ENCODE measurements at regions not wholly inside any gene's neighbourhood (a gene's known extent, or its start where the extent isn't known, plus 50 kb on each side); places are given as distances from the start of the nearest gene placed in this dataset.

DNA sequence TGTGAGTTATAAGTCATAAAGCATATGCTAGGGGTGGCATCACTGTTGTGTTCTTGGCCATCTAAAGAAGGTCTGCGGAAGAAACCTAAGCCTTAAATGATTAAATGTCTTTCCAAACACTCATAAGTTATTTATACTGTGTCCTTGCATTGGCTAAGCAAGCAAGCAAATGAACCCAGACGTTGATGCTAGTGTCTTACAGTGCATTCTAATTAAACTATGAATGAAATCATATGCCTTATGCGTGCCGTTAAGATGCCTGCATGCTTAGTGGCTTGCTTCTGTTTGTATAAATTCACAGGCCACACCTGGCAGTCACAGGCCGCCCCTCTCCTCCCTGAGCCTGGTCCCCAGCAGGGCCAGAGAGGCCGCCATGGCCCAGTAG lies 49.9 kb downstream of the RIN2 start:
- no peak for DNase-seq (ENCODE audit: low read depth)

DNA sequence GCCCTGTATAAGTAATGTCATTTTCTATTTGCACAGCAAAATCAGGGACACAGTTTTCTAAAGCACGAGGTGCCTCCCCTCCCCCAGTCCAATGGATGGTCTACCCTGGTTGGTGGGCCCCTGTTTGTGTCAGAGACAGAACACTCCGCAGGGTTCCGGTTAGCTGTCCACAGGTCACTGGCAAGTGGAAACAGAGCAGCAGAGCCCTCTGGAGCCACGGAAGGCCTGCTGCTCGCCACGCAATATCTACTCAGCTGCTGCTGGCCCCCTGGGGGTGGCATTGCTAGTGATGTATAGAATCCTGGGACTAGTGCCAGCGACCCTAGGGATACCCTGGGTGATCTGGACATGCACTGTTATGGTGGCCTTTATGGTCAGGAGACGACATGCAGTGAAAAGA lies 50.4 kb downstream of the RIN2 start:
- DNase-seq (ENCODE audit: low read depth): no peak

DNA sequence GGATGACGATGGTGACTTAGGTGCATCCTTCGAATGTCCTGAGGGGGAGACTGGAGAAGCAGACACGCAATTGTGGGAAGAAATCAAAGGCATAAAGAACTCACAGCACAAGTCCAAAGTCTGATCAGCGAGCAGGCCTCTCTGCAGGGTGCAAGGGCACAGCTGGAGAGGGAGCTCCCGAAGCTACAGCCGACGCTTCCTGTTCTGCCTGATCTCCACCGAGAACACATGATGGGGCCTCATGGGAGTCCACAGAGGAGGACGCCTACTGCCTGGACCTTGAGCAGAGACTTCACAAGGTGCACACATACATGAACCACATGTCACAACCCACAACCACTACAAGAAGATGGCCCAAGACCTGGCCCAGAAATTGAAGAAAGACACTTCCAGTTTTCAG lies 51.4 kb downstream of the RIN2 start:
- DNase-seq (ENCODE audit: low read depth): no peak

DNA sequence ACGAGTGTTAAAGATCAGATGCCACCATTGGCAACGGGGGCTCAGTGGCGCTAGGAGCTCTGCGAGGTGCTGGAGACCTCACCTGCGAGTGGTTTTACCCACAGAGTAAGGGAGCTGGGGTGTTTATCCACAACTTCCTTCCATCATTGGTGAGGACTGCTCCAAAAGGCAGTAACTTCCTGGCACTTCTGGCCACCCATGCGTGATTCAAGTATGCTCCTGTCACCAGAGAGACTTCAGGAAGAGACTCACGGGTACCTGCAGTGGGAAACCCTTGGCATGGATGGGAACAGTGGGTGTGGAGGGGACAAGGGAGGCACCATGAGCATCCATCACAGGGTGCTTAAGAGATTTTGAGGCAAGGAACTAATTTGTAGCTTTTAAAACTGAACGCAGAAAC lies 53.2 kb downstream of the RIN2 start:
- DNase-seq (ENCODE audit: low read depth): no peak

DNA sequence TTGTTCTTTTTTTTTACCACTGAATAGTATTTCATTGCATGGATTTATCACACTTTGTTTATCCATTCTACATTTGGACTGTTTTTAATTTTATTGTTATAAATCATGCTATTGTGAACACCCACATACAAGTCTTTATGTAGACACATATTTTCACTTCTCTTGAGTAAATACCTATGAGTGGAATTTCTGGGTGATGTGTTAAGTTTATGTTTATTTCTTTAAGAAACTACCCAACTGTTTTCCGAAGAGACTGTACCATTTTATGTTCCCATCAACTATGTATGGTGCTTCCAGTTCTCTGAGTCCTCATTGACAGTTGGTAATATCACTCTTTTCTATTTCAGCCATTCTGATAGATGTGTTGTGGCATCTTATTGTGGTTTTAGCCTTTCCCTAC lies 54.0 kb downstream of the RIN2 start:
- DNase-seq (ENCODE audit: low read depth): peak; percentile 59

DNA sequence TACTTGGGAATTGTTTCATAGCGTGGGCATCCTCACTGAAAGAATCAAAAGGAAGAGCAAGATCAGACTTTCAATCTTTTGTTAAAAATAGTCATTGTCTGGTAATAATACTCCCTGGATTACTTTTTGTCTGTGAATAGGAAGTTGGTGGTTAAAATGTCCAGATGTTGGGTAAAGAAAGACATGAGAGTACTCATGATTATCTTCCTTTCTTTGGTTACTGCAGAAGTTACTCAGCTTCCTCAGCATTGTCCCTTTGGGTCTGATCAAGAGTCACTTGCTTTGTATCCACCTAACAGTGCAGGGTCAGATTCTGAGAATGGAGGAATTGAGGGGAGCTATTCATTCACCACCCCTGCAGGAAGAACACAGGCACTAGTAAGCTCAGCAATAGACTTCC lies 54.6 kb downstream of the RIN2 start:
- DNase-seq (ENCODE audit: low read depth): peak; percentile 27

DNA sequence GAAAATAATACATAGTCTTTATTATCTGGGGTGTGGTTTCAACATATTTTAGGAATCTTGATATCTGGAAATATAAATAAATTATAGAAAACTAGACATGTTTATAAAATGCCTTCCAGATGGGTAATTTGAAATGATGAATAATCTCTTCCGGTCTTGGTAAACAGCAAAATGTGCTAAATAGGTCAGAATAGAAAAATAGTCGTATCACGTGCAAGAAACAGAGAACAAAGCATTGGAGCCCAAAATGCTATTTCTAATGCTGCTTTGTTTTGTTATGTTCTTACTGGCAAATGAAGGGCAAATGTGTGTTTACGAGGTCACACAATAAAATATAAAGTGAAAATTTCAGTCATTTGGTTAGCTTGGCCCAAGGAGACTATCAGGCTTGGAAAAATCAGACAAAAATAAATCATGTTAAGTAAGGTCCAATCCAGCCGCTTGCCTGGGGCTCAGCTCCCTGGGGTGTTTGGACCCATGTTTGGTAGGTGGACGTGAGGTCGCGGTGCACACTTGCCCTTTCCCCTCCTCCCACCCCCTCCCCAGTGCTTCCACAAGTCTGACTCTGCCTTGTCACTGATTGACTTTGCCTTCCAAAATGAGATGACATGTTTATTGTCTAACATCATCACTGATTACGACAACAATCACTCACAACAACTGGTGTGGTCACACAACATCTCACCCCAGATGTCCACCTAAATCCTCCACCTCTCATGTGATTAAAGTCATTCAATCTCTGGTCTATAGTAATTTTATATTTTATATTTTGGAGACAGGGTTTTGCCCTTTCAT lies 56.0 kb downstream of the RIN2 start:
- DNase-seq (ENCODE audit: low read depth): peak; percentile 55

DNA sequence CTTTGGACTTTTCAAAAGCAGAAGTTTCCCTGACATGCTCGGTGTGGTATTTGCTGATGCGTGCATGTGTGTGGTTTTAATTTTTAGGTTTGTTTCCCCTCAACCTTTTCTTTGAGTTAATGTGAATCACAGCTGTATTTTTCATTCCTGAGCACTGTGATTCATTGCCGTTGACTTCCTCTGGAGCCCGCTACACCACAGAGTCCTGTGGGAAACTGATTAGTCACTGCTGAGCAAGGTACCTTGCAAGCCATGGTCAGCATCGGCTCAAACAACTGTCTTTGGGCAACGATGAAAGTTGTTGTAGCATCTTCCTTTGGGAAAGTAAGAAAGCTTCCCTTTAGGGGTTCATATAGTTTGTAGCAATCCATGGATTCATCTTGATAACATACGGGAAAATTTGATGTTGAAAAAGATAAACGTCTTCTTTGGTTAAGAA lies 57.5 kb downstream of the RIN2 start:
- DNase-seq (ENCODE audit: low read depth): peak; percentile 99

DNA sequence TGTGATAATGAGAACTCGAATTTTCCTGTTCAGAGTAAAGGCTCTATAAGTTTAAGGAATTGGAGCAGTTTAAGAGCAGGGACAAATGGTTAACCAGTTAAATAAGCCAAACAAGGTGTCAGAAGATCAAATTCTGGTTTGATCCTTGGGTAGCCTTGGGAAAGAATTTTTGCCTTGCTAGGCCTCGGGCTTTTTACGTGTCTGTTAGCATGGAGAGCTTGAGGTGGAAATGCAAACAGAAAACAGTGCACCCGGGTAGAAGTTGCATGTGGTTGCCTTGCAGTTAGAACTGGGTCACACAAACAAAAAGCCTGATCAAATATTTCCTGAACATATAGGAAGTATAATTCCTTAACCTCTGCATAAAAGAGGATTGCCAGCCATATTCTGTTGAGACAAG lies 58.3 kb downstream of the RIN2 start:
- peak; percentile 38 for DNase-seq (ENCODE audit: low read depth)

DNA sequence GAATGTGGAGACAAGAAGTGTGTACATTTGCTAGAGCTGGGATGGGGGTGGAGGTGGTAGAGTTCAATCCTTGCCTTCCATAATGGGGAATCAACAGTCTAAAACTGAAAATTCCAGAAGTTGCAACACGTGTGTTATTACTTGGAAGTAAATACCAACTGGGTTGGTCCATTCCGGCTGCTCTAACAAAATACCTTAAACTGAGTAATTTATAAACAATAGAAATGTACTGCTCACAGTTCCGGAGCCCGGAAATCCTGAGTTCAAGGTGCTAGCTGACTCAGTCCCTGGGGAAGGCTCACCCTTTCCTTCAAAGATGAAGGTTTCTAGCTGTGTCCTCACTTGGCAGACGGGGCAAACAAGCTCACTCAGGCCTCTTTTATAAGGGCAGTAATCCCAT lies 59.0 kb downstream of the RIN2 start:
- DNase-seq (ENCODE audit: low read depth): peak; percentile 85

DNA sequence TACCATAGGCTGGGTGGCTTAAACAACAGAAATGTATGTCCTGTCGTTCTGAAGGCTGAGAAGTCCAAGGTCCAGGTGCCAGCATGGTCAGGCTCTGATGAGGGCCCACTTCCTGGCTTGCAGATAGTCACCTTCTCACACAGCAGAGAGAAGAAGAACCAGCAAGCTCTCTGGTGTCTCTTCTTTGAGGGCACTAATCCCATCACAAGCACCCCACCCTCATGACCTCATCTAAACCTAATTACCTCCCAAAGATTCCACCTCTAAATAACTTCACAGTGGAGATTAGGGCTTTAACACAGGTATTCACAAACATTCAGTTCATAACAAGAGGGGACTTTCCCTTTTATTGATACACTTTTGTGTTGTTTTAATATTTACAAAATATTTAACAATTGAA lies 61.1 kb downstream of the RIN2 start:
- DNase-seq (ENCODE audit: low read depth): no peak

DNA sequence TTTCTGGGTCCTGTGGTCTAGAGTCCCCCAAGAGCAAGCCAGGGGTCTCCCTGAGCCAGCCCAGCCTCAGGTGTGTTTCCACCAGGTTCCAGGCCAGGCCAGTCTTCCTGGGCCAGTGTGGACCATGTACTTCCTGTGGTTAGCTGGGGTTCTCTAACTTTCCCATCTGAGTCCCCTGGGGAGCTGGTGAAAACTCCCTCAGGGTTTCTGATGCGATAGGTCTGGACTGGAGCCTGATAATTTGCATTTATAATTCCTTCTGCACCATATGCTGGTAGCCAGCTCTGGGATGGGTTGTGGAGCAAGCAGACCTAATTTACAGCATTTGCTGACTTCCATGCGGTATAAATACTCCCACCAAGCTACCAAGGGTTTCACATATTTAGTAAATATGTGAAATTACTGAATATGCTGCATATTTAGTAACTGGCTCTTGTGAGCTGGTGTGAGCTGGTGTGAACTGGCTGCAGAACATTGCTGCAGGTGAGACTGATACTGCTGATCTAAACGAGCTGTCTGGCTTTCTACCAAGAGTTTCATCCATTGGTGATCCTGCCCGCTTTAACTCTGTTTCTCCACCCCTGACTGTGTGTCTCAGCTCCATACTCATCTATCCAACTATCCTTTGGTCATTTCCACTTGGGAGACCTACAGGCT lies 62.6 kb downstream of the RIN2 start:
- no peak for DNase-seq (ENCODE audit: low read depth)

DNA sequence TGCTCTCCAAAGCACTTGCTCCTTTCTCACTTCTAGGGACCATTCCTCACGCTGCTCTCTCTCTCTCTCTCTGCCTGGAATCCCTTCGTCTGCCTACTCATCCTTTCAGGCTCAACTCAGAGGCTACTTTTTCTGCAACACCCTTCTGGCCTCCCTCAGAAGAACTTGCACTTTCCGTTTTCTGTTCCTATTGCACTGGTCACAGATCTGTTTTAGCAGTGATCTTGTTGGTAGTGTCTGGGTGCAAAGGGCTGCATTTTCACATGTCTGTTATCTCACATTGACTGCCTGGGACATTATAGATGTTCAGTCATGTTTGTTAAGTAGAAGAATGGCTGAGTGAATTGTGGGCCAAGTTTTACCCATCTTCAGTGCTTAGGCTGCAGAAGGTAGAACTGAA lies 63.5 kb downstream of the RIN2 start:
- no peak for DNase-seq (ENCODE audit: low read depth)

DNA sequence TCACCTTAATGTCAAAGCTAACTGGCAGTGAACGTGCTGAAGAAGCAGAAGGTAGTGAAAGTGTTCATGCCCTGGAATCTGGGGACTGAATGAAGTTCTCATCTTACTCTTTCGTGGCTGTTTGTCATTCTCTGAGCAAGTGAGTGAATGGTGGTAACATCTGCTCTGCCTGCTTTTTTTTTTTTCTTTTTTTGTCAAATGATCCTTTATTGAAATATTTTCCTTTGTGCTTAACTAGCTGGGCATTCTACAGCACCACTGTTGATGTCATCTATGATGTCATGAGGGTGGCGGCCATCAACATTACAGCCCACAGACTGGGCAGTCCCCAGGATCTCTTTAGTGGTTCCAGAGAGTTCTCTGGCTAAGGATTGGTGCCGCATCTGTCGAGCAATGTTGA lies 65.2 kb downstream of the RIN2 start:
- no peak for DNase-seq (ENCODE audit: low read depth)

DNA sequence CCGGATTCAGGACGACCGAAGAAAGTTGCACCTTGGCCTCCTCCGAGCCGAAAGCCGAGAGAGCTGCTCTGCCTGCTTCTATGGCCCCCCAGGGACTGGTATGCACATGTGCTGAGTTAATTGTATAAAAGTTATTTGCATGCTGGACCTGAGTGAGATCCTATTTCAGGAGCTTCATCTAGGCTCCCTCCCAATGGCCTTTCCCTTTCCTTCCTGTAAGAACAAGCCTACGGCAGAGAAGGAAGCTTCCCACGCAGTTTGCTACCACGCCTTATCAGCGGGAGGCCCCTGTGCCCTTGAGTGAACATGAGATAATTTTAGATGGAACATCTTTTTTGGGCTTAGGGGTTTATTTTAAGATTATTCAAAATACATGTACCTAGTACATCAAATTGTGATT lies 65.9 kb downstream of the RIN2 start:
- DNase-seq (ENCODE audit: low read depth): no peak

DNA sequence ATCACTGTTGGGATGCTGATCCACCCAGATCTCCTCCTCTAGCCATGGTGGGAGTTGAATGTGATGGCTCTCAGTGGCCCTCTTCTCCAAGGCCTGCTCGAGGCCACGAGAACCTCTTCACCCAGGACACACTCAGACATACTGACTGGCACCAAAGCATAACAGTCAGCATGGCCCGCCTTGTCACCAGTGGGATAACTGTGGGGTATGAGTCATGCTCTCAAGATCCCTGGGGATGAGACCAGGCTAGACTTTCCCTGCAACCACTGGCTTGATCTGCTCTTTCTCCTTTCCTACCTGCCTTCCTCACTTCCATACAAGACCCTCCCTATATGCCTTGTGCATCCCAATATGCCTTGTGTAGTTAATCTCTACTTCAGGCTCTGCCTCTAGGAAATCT lies 66.8 kb downstream of the RIN2 start:
- DNase-seq (ENCODE audit: low read depth): peak; percentile 57

DNA sequence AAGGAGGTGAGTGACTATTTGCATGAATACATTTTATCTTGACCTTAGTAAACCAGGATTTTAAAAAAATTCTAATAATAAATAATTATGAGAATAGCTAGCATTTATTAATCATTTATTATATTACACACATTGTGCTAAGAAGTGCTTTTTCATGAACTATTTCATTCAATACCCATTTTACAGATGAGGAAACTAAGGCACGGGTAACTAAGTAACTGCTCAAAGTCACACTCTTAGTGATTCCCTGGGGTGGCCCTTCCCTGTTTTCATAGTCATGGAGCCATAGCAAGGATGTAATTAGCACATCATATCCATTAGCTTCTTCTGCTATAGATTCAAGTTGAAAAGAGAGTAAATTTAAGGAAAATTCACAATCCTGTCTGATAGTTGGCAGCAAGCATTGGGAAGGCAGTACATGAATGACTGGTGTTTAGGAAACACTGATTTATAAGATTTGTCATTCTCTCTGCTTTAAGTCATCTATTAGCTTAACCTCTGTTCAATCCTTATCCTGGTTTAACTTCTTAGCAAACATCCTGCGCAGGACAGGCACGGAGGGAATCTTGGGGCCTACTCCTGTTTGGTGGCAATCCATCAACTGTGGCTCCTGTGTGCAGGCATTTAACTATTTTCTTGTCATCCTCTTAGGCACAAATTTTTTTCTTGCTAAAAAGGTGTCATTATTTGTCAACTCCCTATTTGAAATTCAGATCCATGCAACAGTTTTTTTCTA lies 68.3 kb downstream of the RIN2 start:
- no peak for DNase-seq (ENCODE audit: low read depth)

DNA sequence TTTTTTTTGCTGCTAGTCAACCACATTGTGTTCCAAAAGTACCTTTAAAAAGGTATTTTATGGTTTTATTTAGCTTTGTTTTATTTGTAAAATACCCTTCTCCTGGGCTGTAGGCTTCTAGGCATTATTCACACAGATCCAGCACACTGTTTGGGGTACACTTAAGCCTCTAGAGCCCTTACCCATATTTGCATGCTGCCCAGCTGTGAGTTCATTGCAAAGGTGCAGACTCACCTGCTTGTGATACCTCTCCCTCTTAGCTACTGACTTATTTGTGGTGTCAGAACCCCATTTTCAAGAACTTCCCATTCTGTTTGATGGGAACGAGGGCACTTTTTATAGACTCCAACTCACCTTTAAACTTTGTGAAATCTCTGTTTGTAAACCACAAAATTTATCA lies 69.8 kb downstream of the RIN2 start:
- DNase-seq (ENCODE audit: low read depth): no peak

DNA sequence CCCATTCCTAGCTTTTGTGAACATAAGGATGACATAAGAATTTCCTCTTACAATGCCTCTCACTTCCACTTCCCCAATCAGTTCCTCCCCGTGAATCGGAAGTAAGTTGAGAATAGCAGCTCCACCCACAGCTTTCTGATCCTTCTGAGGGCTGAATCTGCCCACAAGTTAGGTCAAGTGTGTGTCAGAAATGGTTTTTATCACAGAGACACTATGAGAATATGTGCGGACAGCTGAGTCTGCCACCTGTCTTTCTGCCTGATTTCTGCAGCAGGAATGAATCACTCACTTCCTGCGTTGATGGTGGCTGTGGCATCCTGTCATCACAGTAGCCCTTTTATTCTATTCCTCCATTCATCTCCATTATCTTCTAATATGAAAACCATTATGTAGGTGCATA lies 70.2 kb downstream of the RIN2 start:
- peak; percentile 51 for DNase-seq (ENCODE audit: low read depth)

DNA sequence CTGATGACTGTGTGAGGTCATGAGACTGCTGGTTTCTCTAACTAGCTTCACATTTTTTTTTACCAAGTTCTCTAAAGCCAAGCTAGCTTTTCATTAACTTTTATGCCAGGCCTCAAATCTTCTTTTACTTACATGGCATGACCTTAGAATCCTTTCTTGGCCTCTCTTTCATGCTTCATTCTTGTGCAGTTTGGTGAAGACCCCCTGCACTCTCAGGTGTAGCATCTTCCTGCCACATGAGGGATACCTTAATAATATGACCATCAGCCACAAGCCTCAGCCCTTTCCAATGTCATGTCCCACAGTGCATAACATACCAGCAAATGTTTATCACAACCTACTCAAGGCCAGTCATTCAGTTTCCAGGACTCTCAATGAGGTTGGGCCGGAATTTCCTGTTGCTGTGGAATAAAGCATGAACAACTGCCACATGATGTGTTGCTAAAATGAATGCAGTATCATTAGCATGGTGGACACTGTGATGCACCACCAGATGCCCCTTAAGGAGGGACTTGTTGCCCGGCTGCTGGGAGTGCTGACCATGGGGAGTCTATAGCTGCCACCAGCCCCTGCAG lies 72.2 kb downstream of the RIN2 start:
- peak; percentile 52 for DNase-seq (ENCODE audit: low read depth)

DNA sequence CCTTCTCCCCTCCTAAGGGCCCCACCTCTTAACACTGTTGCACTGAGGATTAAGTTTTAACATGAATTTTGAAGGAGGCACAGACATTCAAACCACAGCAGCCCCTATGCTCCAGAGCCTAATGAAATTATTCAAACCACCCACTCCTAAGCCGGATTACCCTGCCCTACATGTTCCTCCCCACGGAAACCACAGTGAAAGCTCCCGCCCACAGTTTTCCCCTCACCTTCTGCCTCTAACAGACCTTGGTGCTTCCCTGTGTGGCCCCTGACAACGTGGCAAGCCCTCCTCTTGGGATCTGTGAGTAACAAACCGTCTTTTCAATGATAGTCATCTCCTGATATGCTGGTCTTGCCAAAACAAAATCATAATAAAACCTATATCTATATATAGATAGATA lies 74.8 kb downstream of the RIN2 start:
- DNase-seq (ENCODE audit: low read depth): no peak

DNA sequence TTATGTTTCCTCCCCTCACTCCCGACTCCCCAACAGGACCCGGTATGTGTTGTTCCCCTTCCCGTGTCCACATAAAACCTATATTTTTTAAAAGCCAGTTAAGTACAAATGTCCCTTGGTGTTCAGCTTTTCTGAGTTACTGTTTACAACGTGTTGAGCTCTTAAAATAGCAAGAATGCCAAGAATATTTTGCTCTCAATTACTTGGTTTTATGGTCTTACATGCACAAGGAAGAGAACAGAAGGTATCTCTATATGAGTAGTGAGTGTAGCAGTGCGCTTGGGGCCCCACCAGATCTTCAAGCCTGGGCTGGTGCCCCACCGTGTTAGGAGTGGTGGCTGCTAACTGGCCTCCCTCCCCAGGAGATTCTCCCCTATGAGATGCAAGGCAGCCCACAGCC lies 75.3 kb downstream of the RIN2 start:
- peak; percentile 64 for DNase-seq (ENCODE audit: low read depth)

DNA sequence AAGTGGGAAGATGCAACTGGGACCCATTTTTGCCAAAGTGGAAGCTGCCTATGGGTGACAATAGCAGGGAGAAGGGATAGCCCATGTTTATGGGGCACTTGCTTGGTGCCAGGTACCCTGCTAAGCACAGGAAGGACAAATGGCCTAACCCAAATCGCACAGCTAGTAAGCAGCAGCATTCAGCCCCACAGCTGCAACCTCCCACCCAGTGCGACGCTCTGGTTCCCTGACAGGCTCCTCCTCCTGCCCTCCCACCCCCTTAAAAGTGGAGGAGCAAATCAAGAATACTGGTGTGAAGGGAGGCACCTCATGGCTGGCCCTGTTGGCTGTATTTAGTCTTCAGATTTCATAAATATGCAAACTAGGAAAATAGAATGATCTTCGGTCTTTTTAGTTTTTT lies 76.2 kb downstream of the RIN2 start:
- DNase-seq (ENCODE audit: low read depth): no peak
